ENCODE measurements at regions not wholly inside any gene's neighbourhood (a gene's known extent, or its start where the extent isn't known, plus 50 kb on each side); places are given as distances from the start of the nearest gene placed in this dataset.
"Not testable (repeated sequence)": the region's sequence is repeated elsewhere in the genome, so short reads cannot be mapped to it uniquely, and the experiment has no call there.

DNA sequence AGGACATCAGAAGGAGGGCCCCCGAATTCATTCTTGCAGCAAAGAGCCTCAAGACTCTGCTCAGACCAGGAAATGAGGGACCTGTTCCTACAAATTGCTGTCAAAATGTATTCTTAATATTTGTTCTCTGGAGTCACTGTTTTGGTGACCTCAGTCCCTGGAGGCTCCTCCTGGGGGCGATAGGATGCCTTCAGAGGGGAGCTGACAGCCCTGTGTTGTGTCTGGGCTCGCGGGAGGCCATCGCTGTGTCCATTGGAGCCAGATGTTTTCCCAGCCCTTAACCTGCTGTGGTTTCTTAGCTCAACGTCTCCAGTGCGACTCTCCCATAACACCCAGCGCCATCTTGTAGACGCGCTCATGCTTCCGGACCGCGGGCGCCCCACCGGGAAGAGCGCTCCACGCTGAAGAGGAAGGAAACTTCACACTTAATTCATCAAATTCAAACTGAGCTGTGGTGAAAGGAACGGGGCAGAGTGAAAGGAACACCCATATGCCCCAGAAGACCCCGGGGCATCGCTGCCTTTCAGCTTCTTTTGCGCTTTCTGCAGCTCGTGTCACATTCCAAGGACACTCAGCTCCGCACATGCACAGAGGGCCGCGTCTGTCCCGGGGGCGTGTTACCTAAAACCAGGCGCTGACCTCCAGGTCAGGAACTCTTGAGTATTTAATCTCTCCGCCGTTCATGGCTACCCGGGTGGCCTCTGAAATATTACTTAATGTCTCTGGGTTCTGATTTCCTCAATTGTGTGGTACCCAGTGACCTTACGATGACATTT, 112.3 kb upstream of the GDNF start:
- Histone ChIP-seq H3K27me3 (ENCODE audit: insufficient read depth, low read length) (peaks cover 2% of the 10 kb centered on the region), H3K4me3 (ENCODE audit: low read length) (no peak overlapping the region), H3K9me3 (ENCODE audit: low read length) (no peaks in the 10 kb centered on the region), H3K36me3 (ENCODE audit: insufficient read depth, low read length) (no peaks in the 10 kb centered on the region), H3K4me1 (ENCODE audit: insufficient read depth, low read length) (no peaks in the 10 kb centered on the region), H2AFZ (ENCODE audit: low read depth, low read length) (no peak overlapping the region)

DNA sequence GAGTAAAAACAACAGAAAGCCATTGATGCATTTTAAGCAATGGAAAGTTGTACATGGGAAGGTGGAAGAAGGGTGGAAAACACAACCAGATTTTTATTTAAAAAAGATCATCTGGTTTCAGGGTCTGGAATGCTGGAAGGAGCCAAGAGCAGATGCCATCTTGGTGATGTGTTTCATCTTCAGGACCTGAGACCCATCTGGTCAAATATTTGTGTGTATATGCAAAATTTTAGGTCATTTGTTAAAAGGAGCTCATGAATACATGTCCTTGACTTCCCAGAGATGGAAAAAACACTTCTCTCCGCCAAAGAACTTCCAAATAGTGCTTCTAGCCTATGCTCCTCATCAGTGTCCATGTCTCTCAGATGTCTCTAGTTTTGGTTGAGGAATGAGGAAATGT, 110.6 kb upstream of the GDNF start:
- no peaks in the 10 kb centered on the region for H3K4me1 ChIP-seq (ENCODE audit: insufficient read depth, low read length)
- H3K27me3 ChIP-seq (ENCODE audit: insufficient read depth, low read length) = peaks cover 2% of the 10 kb centered on the region
- H3K9me3 ChIP-seq (ENCODE audit: low read length) = no peaks in the 10 kb centered on the region
- no peak overlapping the region for H3K4me3 ChIP-seq (ENCODE audit: low read length)
- no peaks in the 10 kb centered on the region for H3K36me3 ChIP-seq (ENCODE audit: insufficient read depth, low read length)
- H2AFZ ChIP-seq (ENCODE audit: low read depth, low read length) = no peak overlapping the region

DNA sequence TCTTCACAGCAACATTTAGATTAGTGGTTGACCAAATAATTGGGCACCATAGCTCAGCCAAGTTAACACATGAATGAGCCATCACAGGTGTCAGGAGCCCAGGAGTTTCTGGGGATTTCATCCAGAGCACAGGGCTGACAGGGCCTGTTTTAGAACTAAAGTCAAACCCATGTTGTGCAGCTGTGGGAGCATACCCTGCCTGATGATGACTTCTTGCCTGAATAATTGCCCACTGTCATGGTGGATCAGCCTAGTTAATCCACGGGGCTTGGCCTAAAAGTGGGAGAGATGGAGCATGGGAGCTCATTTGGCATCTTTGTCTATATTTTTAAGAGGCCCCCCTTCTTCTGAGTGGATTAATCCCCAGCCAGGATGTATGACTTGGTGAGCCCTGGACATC, 105.6 kb upstream of the GDNF start:
- H3K27me3 ChIP-seq (ENCODE audit: insufficient read depth, low read length) = peaks cover 2% of the 10 kb centered on the region
- no peak overlapping the region for H3K4me3 ChIP-seq (ENCODE audit: low read length)
- no peaks in the 10 kb centered on the region for H3K9me3 ChIP-seq (ENCODE audit: low read length)
- H2AFZ ChIP-seq (ENCODE audit: low read depth, low read length) = no peak overlapping the region
- no peaks in the 10 kb centered on the region for H3K4me1 ChIP-seq (ENCODE audit: insufficient read depth, low read length)
- H3K36me3 ChIP-seq (ENCODE audit: insufficient read depth, low read length) = no peaks in the 10 kb centered on the region

DNA sequence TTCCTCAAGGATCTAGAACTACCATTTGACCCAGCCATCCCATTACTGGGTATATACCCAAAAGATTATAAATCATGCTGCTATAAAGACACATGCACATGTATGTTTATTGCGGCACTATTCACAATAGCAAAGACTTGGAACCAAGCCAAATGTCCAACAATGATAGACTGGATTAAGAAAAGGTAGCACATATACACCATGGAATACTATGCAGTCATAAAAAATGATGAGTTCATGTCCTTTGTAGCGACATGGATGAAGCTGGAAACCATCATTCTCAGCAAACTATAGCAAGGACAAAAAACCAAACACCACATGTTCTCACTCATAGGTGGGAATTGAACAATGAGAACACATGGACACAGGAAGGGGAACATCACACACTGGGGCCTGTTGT, 103.3 kb upstream of the GDNF start:
- not testable (repeated sequence) for H3K4me3 ChIP-seq (ENCODE audit: low read length); H3K4me1 ChIP-seq (ENCODE audit: insufficient read depth, low read length); H2AFZ ChIP-seq (ENCODE audit: low read depth, low read length); H3K9me3 ChIP-seq (ENCODE audit: low read length); H3K36me3 ChIP-seq (ENCODE audit: insufficient read depth, low read length); H3K27me3 ChIP-seq (ENCODE audit: insufficient read depth, low read length)

DNA sequence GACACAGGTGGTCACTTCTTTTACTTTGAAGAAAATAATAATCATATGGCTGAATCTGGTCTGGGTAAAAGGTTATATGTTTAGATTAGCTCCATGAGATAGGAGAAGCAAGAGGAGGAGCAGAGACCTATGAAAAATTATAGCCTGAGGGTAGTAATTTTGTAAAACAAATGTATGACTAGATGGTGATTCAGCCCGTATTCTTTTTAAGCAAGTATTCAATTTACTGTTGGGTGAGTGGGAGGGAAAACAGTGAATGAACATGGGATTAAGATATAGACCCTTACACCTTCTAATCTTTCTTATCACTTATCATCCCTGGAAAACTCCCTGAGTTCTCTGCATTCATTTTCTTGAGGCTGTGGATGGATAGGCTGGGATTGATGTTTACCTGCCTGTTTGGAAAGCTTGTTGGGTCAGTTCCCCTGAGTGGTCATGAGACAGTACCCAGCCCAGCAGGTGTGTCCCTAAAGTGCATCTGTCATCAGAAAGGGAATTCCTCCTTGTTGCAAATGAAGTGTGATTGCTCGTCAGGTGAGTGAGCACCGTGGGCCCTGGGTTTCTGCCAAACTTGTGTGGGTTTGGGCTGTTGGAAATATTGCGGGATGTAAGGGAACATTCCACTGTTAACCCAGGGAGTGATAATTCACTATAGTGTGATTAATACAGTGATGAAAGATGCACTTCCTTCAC, 101.2 kb upstream of the GDNF start:
- Histone ChIP-seq H3K4me1 (ENCODE audit: insufficient read depth, low read length) (no peaks in the 10 kb centered on the region), H3K4me3 (ENCODE audit: low read length) (no peak overlapping the region), H3K36me3 (ENCODE audit: insufficient read depth, low read length) (no peaks in the 10 kb centered on the region), H2AFZ (ENCODE audit: low read depth, low read length) (no peak overlapping the region), H3K9me3 (ENCODE audit: low read length) (no peaks in the 10 kb centered on the region), H3K27me3 (ENCODE audit: insufficient read depth, low read length) (no peaks in the 10 kb centered on the region)

DNA sequence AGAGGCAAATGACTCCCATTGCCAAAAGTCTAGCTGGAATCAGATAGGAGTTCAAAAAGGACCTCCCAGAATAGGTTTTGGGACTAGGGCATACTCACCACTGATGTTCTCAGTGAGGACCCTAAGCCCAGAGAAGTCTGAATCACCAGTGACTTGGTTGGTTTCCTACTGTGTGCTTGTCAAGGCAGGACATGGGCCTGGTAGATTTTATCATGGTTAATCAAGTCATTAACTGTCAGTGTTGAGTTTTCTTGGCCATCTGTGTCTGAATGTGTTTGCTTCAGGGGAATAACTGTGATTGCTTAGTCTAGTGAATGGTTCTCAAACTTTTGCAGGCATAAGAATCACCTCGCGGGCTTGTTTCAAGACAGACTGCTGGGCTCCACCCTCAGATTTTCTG, 99.0 kb upstream of the GDNF start:
- Histone ChIP-seq H3K4me3 (ENCODE audit: low read length) (no peak overlapping the region), H3K4me1 (ENCODE audit: insufficient read depth, low read length) (no peaks in the 10 kb centered on the region), H2AFZ (ENCODE audit: low read depth, low read length) (no peak overlapping the region), H3K27me3 (ENCODE audit: insufficient read depth, low read length) (no peaks in the 10 kb centered on the region), H3K9me3 (ENCODE audit: low read length) (no peaks in the 10 kb centered on the region), H3K36me3 (ENCODE audit: insufficient read depth, low read length) (no peaks in the 10 kb centered on the region)

DNA sequence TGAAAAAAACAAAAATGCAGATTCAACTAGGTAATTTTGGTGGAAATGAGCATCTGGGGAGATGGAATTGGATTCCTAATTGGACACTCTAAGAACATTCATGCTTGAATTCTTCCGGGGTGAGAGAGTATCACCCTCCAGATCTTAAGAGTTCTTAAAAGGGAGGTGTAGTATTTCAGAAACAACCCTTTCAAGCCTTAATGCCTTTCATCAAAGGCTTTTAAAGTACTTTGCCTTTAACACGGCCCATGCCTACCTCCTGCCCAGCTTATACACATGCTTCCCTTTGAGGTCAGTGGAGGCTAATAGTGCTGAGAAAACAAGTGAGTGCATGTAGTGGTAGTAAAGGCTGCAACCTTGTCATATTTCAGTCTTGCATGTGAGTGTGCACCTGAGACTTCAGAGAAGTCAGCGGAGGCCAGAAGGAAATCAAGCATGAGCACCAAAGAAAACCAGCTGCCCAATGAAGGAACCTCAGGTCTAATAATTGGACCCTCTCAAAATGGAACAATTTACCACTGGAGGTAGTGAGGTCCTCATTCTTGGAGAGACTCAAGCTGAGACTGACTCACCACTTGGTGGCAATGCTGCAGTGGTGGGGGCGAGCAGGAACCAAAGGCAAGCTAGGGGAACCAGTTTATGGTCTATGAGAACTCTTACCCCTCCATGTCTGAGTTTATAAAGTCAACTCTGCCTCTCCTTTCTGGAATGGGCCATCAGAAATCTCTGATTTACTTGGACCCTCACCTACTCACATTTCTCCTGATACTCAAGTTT, 98.4 kb upstream of the GDNF start:
- Histone ChIP-seq H3K4me1 (ENCODE audit: insufficient read depth, low read length) (no peaks in the 10 kb centered on the region), H3K27me3 (ENCODE audit: insufficient read depth, low read length) (no peaks in the 10 kb centered on the region), H3K9me3 (ENCODE audit: low read length) (no peaks in the 10 kb centered on the region), H2AFZ (ENCODE audit: low read depth, low read length) (no peak overlapping the region), H3K36me3 (ENCODE audit: insufficient read depth, low read length) (no peaks in the 10 kb centered on the region), H3K4me3 (ENCODE audit: low read length) (no peak overlapping the region)

DNA sequence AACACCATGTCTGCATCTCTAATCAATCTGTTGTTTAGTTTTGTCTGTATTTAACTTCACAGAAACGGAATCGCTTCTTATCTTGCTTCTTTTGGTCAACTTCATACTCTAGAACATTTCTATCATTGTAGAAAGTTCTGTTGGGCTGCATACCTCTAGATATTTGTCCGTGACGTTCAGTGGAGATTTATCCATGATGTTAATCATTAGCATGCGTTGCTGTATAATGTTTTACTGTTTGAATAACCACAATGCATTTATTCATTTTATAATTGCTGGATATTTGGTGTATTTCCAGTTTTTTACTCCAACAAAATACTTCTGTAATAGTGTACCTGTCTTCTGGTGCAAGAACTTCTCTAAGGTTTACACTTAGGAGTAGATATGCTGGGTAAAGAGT, 96.2 kb upstream of the GDNF start:
- no peaks in the 10 kb centered on the region for H3K4me1 ChIP-seq (ENCODE audit: insufficient read depth, low read length)
- no peaks in the 10 kb centered on the region for H3K36me3 ChIP-seq (ENCODE audit: insufficient read depth, low read length)
- no peak overlapping the region for H2AFZ ChIP-seq (ENCODE audit: low read depth, low read length)
- H3K9me3 ChIP-seq (ENCODE audit: low read length) = no peaks in the 10 kb centered on the region
- no peaks in the 10 kb centered on the region for H3K27me3 ChIP-seq (ENCODE audit: insufficient read depth, low read length)
- no peak overlapping the region for H3K4me3 ChIP-seq (ENCODE audit: low read length)

DNA sequence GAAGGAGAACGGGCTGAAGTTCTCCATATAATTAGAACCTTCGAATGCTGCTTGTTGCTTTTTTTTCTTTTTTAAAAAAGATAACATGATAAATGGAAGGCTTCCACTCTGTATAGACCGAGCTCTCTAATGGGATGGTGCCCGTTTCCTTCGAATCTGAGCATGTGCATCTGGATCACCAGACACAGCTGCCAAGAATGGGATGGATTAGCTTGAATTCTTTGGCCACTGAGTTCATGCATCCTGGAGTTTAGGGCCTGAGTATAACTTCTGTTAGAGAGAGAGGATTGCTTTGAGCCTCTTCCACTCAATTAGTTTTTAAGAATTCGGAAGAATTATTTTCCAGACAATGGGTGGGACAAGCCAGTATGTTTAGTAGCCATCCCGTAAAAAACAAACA, 93.7 kb upstream of the GDNF start:
- Histone ChIP-seq H3K9me3 (ENCODE audit: low read length) (no peaks in the 10 kb centered on the region), H3K4me1 (ENCODE audit: insufficient read depth, low read length) (no peaks in the 10 kb centered on the region), H3K27me3 (ENCODE audit: insufficient read depth, low read length) (no peaks in the 10 kb centered on the region), H3K4me3 (ENCODE audit: low read length) (no peak overlapping the region), H2AFZ (ENCODE audit: low read depth, low read length) (no peak overlapping the region), H3K36me3 (ENCODE audit: insufficient read depth, low read length) (no peaks in the 10 kb centered on the region)

DNA sequence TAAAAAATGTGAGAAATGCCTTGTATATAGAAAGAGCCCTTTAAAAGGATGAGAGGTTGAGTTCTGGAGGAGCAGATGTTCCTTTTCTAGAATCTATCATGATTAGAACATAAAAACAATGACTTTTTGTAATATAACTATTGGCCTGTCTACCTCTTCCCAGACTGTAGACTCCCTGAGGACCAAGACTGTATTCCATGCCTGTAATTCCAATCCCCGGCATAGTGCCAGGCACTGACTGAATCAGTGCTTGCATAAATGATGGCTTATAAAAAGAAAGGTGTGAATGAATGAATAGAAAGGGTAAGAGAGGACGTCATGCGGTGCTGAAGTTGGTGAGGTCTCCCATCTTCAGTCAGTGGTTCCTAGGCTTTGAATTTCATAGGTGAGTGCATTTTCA, 92.6 kb upstream of the GDNF start:
- H3K4me1 ChIP-seq (ENCODE audit: insufficient read depth, low read length) = no peaks in the 10 kb centered on the region
- no peak overlapping the region for H2AFZ ChIP-seq (ENCODE audit: low read depth, low read length)
- H3K36me3 ChIP-seq (ENCODE audit: insufficient read depth, low read length) = no peaks in the 10 kb centered on the region
- H3K27me3 ChIP-seq (ENCODE audit: insufficient read depth, low read length) = no peaks in the 10 kb centered on the region
- H3K9me3 ChIP-seq (ENCODE audit: low read length) = no peaks in the 10 kb centered on the region
- H3K4me3 ChIP-seq (ENCODE audit: low read length) = no peak overlapping the region

DNA sequence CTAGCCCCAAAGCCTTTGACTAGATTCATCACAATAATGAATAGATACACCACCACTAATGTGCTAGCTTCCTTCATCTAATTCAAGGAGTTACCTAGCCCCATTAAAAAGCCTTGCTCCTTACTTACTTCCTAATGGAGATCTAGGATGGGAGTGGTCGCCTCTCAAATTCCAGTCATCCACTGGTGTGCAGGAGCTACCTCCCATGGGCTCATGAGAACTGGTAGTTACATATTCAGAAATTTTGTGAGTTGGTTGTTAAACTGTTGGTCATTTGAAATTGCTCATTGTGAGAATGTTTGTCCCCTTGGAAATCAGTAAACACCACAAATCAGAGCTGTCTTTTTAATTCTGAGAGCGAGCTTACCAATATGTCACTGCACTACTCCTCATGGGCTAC, 91.7 kb upstream of the GDNF start:
- Histone ChIP-seq H2AFZ (ENCODE audit: low read depth, low read length) (no peak overlapping the region), H3K9me3 (ENCODE audit: low read length) (no peaks in the 10 kb centered on the region)

DNA sequence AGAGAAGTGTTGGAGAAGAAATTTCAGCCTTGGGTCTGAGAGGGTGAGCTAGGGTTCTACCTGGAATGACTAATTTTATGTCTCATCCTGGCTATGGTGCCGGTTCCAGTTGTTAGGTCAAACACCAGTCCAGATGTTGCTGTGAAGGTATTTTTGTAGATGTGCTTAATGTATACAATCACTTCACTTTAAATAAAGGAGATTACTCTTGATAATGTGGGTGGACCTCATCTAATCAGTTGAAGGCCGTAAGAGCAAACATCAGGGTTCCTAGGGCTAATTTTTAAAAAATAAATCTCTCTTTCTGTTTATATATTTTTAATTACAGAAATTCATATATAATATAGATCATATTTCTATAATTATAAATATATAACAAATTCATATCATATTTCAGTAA, 90.5 kb upstream of the GDNF start:
- Histone ChIP-seq H3K27me3 (ENCODE audit: insufficient read depth, low read length) (peaks cover 2% of the 10 kb centered on the region), H3K9me3 (ENCODE audit: low read length) (no peaks in the 10 kb centered on the region), H3K36me3 (ENCODE audit: insufficient read depth, low read length) (no peaks in the 10 kb centered on the region), H3K4me3 (ENCODE audit: low read length) (no peak overlapping the region), H3K4me1 (ENCODE audit: insufficient read depth, low read length) (no peaks in the 10 kb centered on the region), H2AFZ (ENCODE audit: low read depth, low read length) (no peak overlapping the region)

More for the DNA sequence above, 91.7 kb upstream of the GDNF start:
- H3K4me3 ChIP-seq (ENCODE audit: low read length) = no peak overlapping the region
- no peaks in the 10 kb centered on the region for H3K4me1 ChIP-seq (ENCODE audit: insufficient read depth, low read length)
- H3K36me3 ChIP-seq (ENCODE audit: insufficient read depth, low read length) = no peaks in the 10 kb centered on the region
- peaks cover 2% of the 10 kb centered on the region for H3K27me3 ChIP-seq (ENCODE audit: insufficient read depth, low read length)

DNA sequence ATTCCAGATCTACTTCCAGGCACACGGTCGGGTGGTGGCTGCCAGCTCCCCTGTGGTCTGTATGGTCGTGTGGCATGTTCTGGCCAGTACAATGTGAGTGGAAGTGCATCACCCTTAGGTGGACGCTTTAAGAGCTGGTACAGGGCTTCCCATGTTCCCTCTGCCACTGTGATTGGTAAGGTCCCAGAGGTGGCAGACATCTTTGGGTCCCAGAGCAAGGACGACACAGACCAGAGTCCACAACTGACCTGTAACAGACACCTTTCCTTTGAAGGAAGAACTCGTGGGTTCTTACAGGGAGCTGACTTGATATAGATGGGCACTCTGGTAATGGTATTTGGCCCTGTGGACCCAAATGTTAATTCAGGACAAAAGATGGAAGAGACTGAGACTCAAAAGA, 90.0 kb upstream of the GDNF start:
- Histone ChIP-seq H3K4me3 (ENCODE audit: low read length) (no peak overlapping the region), H3K27me3 (ENCODE audit: insufficient read depth, low read length) (peaks cover 2% of the 10 kb centered on the region), H3K9me3 (ENCODE audit: low read length) (no peaks in the 10 kb centered on the region), H3K4me1 (ENCODE audit: insufficient read depth, low read length) (no peaks in the 10 kb centered on the region), H3K36me3 (ENCODE audit: insufficient read depth, low read length) (no peaks in the 10 kb centered on the region), H2AFZ (ENCODE audit: low read depth, low read length) (no peak overlapping the region)

All from neuron (in vitro differentiated cells).